ENCODE measurements at regions not wholly inside any gene's neighbourhood (a gene's known extent, or its start where the extent isn't known, plus 50 kb on each side); places are given as distances from the start of the nearest gene placed in this dataset.

DNA sequence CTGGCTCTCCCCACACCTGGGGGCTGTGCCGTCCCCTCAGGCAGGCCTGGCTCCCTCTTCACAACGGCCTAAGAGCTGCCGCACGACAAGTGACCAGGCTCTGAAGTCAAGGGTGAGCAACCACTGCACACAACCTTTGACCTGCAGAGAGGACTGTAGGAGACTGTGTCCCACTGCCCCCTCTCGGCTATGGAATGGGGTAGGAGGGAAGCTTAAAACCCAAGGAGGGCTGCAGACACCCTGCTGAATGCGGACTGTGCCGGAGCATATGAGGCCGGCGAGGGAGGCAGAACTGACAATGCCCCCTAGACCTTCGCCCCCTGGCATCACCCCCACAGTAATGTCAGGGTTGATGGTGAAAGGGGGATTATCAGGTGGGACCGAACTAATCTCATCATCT is 311.9 kb downstream of the CTTN start:
- no peak for DNase-seq (ENCODE audit: low read depth)

DNA sequence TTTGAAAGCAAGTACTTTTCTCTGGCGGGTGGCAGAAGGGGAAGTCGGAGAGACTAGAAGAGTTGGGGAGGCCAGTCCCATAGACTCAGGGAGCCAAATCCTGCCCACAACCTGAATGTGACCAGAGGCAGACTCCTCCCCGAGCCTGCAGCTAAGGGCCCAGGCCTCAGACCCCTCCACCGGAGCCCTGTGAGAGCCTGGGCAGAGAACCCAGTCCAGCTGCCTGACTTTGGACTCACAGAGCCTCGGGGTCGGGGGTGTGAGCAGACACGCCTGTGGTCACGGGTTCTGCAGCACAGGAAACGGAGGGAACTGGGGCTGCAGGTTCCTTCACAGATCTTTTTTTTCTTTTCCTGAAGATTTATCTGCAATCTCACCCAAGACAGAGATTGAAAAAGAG is 312.3 kb downstream of the CTTN start:
- no peak overlapping the region for H3K4me3 ChIP-seq (ENCODE audit: low read length)
- TF ChIP-seq, protein P1, sequence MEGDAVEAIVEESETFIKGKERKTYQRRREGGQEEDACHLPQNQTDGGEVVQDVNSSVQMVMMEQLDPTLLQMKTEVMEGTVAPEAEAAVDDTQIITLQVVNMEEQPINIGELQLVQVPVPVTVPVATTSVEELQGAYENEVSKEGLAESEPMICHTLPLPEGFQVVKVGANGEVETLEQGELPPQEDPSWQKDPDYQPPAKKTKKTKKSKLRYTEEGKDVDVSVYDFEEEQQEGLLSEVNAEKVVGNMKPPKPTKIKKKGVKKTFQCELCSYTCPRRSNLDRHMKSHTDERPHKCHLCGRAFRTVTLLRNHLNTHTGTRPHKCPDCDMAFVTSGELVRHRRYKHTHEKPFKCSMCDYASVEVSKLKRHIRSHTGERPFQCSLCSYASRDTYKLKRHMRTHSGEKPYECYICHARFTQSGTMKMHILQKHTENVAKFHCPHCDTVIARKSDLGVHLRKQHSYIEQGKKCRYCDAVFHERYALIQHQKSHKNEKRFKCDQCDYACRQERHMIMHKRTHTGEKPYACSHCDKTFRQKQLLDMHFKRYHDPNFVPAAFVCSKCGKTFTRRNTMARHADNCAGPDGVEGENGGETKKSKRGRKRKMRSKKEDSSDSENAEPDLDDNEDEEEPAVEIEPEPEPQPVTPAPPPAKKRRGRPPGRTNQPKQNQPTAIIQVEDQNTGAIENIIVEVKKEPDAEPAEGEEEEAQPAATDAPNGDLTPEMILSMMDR (IDR thresholded peaks at IDR 0.05; ENCODE audit: insufficient read depth, low read depth, low read length, missing control alignments), result no peak
- DNase-seq (ENCODE audit: low read depth), result no peak

More for the DNA sequence above, 311.9 kb downstream of the CTTN start:
- H3K4me3 ChIP-seq (ENCODE audit: low read length), result no peak overlapping the region
- TF ChIP-seq, protein P1 (IDR thresholded peaks at IDR 0.05; ENCODE audit: insufficient read depth, low read depth, low read length, missing control alignments), result no peak

DNA sequence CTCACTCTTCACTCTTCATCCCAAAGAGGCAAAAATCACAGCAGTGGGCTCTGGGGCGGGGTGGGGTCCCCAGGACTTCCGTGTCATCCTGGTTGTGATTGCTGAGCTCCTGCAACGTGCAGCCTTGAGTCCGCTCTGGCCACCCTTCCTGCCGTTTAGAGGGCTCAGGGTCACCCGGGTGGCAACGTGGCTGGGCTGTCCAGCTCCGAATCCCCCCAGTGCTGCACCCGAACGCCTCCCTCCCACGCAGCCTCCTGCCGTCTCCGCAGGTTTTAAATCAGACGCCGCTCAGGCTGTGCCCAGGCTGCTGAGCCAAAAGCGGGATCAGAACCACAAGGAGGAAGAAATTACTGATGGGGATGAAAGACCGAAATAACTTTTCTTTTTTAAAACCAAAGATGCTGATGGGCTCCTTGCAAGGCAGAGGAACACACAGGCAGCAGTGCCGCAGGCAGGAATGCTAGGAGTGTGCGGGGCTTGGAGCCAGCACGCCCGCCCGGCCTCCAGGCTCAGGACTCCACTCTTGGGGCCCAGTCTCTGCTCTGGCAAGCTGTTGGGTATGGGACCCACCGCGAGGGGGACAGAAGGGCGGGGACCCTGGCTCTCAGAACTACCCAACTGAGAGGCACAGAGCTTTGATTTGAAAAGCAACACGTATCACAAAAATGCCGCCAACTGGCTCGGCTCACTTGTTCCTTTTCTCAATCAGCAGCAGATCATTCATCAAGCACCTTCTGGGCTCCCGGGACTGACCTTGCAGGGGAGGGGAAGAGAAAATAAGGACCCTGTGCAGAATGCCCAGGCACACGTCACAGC is 313.0 kb downstream of the CTTN start:
- TF ChIP-seq, protein P1 (IDR thresholded peaks at IDR 0.05; ENCODE audit: insufficient read depth, low read depth, low read length, missing control alignments), result no peak
- H3K4me3 ChIP-seq (ENCODE audit: low read length), result no peak overlapping the region
- no peak for DNase-seq (ENCODE audit: low read depth)

DNA sequence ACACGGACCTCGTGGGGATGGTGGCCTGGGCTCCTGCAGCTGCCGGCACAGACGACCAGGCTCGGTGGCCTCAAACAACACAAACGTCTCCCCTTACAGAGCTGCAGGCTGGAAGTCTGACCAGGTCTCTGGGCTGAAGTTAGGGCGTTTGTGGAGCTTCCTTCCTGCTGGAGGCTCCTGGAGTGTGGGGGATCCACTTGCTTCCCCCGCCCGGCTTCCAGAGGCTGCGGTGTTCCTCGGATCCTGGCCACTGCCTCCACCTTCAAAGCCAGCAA is 313.5 kb downstream of the CTTN start:
- DNase-seq (ENCODE audit: low read depth), result no peak
- TF ChIP-seq, protein P1 (IDR thresholded peaks at IDR 0.05; ENCODE audit: insufficient read depth, low read depth, low read length, missing control alignments), result no peak
- no peak overlapping the region for H3K4me3 ChIP-seq (ENCODE audit: low read length)

DNA sequence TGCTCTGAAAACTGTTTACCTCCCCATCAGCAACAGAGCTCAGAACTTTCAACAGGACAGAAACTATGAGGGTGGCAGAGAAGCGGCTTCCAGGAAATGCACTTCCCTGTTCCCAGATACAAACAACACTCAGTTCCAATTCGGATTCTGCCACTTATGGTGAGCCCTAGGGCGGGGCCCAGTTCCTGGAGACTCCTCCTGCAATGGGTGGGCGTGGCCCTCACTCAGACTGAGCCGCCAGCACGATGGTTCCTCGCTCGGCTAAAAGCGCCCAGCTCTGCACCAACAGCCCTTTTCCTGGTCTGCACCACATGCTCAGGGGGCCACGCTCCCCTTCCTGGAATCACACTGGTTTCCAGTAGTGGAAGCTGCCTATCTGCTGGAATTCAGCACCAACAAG is 314.1 kb downstream of the CTTN start:
- no peak overlapping the region for H3K4me3 ChIP-seq (ENCODE audit: low read length)
- no peak for DNase-seq (ENCODE audit: low read depth)
- TF ChIP-seq, protein P1 (IDR thresholded peaks at IDR 0.05; ENCODE audit: insufficient read depth, low read depth, low read length, missing control alignments), result no peak

DNA sequence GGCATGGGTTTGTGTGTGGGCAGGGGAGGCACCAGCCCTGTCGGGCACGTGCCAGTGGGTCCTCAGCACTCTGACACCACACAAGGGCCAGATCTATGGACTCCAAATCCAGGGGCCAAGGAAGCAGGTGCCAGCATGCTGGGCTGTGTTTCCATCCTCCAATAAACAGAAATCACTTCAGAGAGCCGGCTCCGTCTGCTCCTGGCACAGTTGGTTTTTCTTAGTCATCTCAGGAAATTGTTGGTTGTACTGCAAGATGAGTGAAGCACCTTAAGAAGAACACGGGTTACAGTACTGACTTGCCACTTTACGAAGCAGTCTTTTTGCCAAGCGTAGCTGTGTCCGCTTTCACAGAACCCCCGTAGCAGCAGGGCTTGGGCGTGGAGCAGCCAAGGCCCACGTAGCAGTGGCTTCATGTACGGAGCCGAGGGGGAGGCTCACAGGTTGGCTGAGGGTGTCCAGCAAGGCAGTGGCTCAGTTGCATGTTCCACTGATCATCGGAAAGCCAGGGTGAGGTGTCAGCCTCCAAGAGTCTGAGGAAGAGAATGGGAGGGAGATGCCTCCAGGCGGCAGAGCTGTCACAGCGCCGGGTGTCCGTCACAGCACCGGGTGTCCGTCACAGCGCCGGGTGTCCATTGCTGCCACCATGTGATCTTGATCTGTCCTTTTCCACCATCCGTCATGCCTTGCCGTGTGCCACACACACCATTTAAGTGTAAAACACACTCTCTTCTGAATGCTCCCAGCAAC is 314.9 kb downstream of the CTTN start:
- TF ChIP-seq, protein P1 (IDR thresholded peaks at IDR 0.05; ENCODE audit: insufficient read depth, low read depth, low read length, missing control alignments), result no peak
- no peak overlapping the region for H3K4me3 ChIP-seq (ENCODE audit: low read length)
- DNase-seq (ENCODE audit: low read depth), result no peak

All from epithelial cell of esophagus (primary cell).